Spleen (tissue), 7 donors: ENCODE measurements at regions not wholly inside any gene's neighbourhood (a gene's known extent, or its start where the extent isn't known, plus 50 kb on each side); places are given as distances from the start of the nearest gene placed in this dataset.

ENCODE experiments used
- CTCF ChIP-seq, 11 experiments: fragments of 200-600 bp in 7 of 11; fragments of 450-650 bp in 4 of 11; sonication (generic) in 4 of 11; IDR thresholded peaks in 8 of 11; conservative IDR thresholded peaks in 3 of 11; 1 replicate in 7 of 11; 2 replicates in 4 of 11; pipeline versions ENCODE4 v1.4.0 to v1.8.0; 2016 to 2021; ENCODE audit warnings: antibody characterized with exemption in 11 of 11, inconsistent platforms in 4 of 11, mild to moderate bottlenecking in 1 of 11
- POLR2A ChIP-seq, 3 donors: fragments of 450-650 bp; IDR thresholded peaks; one replicate each; pipeline ENCODE4 v1.5.1; 2017; ENCODE audit warnings: antibody characterized with exemption in 3 of 3, mild to moderate bottlenecking in 1 of 3
- POLR2AphosphoS5 ChIP-seq, 3 donors: sonication (generic); formaldehyde crosslinking; IDR thresholded peaks; one replicate each; pipeline ENCODE4 v1.5.1; 2017; ENCODE audit warnings: antibody characterized with exemption in 3 of 3
- donor health status: DM: no; HTN: no; CAD: no; lungs with moderate emphysema.
- donor health status: DM: no; HTN: no; CAD: no.
- donor health status: DM: no; HTN: no; CAD: no.

GRCh38 chrX:82134378-82134777, 932.5 kb downstream of the SH3BGRL start:
- no peak for TF ChIP-seq CTCF (IDR thresholded peaks at IDR 0.05 in 8 of 11, conservative IDR thresholded peaks at IDR 0.05 in 3 of 11)
- no peak for TF ChIP-seq POLR2A (IDR thresholded peaks at IDR 0.05)
- no peak for TF ChIP-seq POLR2AphosphoS5 (IDR thresholded peaks at IDR 0.05)
